ENCODE measurements at regions not wholly inside any gene's neighbourhood (a gene's known extent, or its start where the extent isn't known, plus 50 kb on each side); places are given as distances from the start of the nearest gene placed in this dataset.
A peak's percentile ranks its signal among the peaks of the same experiment; 100 is the strongest.

GRCh38 chr2:186069676-186070075 lies 331.1 kb downstream of the FSIP2 start:
- no peak for DNase-seq (ENCODE audit: low spot score)

GRCh38 chr2:186085226-186085625 lies 346.6 kb downstream of the FSIP2 start:
- no peak for DNase-seq (ENCODE audit: low spot score)

DNA sequence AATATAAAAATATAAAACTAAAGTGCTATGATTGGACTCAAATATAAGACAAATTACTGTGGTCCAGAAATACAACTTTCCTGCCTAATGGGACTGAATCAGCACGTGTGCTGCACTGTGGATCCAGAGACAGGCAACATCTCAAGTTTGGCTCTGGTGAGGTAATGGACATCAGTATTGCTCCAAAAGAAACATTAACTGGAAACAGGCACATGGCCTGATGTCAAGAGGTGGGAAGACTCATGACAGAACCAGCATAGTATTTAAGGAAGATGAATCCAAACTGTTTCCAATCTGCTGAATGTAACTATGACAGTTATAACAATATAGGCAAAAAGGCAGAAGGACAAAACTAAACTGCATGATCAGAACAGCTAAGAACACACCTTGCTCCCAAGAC lies 354.6 kb downstream of the FSIP2 start:
- no peak for DNase-seq (ENCODE audit: low spot score)

DNA sequence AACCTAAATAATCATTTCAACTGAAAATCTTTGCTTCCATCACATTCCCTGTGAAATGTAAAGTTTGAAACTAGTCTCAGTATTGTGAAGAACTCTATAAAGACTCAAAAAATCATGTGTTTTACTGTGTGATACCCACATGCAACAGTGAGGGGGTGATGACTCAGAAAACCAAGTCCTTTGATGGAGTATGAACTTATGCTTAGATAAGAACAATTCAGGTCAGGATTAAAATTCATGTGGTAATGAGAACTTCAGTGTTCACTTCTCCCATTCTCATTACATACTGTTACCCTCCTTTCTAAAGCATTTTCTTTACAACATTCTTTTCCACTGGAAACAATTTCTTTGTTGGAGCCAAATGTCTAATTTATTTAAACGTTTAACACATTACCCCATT lies 360.2 kb downstream of the FSIP2 start:
- no peak for DNase-seq (ENCODE audit: low spot score)

GRCh38 chr2:186099826-186100225 lies 361.2 kb downstream of the FSIP2 start:
- no peak for DNase-seq (ENCODE audit: low spot score)

DNA sequence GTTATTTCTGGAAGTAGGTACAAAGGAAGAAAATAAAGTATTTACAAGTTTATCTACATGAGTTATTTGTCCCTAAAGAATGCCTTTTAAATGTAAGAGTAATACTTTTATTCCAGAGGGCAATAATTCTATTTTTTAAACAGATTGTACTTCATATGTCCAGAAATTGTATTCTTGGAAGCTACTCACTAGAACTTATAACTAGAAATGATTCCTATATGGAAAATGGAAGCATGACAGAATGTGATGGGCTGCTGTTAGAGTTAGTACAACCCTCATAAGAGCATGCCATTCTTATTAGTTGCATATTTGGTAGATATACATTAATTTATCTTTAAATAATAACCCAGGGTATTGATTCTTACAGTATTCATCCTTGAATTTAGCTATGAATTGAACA lies 362.0 kb downstream of the FSIP2 start:
- DNase-seq (ENCODE audit: low spot score) = no peak

DNA sequence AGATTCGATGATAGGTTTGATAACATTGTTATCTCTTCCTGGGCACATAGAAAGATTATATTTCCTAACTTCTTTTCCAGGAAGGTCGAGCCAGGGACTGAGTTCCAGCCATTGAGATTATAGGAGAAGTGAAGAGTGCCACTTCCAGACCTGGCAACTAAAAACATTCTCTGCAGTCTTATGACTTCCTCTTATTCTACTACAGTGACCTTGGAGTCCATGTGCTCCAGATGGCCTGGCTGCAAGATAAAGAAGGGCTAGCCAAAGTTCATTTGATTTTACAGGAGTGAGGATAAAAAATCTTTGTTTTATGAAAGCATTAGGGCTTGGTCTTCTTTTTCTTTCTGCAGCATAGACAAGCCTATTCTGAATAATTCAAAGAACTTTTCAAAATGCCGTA lies 363.0 kb downstream of the FSIP2 start:
- no peak for DNase-seq (ENCODE audit: low spot score)

- no peak for DNase-seq (ENCODE audit: low spot score)
These were observed 364.7 kb downstream of the FSIP2 start for GRCh38 chr2:186103276-186103675.

DNA sequence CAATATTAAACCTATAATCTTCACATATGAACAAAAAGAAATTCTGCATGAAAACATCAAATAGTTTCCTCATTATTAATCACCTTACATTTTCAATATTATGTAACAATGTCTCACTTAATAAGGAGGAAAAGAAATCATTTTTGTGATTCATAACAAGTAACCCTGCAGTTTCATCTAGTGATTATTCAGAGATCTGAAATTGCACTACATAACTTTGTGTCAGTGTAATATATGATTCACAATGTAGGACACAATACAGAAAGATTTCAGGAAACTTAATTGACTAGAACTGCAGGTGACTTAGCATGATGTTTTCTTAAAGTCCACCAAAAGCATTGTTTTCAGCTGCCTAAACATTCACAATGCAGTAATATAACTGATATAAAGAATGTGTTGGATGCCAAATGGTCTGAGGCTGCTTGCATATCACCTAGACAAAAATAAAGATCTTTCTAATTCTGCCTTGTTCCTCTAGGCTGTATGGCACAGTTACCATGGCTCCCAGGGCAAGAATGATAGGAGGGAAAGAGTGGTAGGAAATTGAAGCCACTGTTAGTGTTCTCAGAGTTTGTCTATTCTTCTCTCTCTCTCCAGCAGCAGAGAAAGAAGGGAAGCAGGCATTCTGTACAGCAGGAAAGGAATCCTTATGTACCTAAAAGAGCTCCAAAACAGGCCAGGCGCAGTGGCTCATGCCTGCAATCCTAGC lies 366.6 kb downstream of the FSIP2 start:
- no peak for DNase-seq (ENCODE audit: low spot score)

DNA sequence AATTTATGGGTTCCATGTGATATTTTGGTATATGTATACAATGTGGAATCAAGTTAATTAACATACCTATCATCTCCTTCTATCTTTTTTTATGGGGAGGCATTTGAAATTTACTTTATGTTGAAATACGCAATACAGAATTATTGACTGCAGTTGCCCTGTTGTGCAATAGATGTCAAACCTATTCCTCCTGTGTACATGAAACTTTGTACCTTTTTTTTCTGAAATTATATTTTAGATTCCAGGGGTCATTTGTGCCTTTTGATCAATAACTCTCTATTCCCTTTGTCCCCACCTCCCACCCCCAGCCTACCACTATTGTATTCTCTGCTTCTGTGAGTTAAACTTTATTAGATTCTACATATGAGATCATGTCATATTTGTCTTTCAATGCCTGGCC lies 369.9 kb downstream of the FSIP2 start:
- DNase-seq (ENCODE audit: low spot score) = no peak

DNA sequence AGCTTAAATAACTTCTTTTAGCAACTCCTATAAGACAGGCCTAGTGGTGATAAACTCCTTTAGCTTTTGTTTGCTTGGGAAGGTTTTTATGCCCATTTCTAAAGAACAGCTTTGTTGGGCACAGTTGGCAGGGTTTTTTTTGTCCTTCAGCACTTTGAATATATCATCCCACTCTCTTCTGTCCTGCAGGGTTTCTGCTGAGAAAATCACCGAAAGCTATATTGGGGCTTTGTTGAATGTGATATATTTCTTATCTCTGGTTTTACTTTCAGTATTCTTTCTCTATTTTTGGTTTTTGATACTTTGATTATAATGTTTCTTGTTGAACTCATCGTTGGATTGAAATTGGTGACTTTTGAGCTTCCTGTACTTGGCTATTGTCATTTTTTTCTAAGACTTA lies 372.8 kb upstream of the ZC3H15 start:
- no peak for DNase-seq (ENCODE audit: low spot score)

DNA sequence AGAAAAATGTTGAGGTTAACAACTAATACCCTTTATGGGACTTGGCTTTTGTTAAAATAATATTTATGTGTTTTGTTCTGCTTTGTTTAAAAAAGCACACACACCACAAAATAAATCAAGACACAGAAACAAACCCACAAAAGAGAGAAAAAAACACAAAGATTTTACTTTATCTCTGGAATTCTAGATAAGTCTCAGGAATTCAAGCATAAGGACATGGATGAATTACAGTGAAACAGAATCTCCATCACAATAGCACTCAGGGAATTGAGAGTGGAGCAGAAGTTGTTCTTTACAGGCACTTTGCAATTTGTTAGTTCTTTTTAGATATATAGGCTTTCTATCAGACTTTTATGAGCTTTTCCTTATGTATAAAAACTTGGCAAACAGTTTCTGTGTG lies 360.9 kb upstream of the ZC3H15 start:
- DNase-seq (ENCODE audit: low spot score) = no peak

DNA sequence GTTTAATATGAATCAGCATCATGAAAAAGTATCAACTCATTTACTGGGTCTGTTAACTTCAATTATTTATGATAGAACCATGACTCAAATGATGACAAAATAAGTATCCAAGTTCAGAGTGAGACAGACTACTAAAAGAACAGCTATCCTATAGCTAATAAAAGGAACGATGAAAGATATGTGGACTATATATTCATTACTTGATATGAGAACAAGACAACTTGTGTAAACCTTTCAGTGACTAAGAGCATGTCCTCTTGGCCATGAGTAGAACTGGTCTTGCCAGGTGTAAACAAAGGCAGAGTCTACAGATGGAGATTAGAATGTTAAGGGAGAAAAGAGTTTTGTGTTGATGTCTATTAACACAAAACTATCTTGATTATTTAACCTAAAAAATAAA lies 360.4 kb upstream of the ZC3H15 start:
- no peak for DNase-seq (ENCODE audit: low spot score)

- DNase-seq (ENCODE audit: low spot score) = no peak
These were observed 359.9 kb upstream of the ZC3H15 start for GRCh38 chr2:186126181-186126580.

DNA sequence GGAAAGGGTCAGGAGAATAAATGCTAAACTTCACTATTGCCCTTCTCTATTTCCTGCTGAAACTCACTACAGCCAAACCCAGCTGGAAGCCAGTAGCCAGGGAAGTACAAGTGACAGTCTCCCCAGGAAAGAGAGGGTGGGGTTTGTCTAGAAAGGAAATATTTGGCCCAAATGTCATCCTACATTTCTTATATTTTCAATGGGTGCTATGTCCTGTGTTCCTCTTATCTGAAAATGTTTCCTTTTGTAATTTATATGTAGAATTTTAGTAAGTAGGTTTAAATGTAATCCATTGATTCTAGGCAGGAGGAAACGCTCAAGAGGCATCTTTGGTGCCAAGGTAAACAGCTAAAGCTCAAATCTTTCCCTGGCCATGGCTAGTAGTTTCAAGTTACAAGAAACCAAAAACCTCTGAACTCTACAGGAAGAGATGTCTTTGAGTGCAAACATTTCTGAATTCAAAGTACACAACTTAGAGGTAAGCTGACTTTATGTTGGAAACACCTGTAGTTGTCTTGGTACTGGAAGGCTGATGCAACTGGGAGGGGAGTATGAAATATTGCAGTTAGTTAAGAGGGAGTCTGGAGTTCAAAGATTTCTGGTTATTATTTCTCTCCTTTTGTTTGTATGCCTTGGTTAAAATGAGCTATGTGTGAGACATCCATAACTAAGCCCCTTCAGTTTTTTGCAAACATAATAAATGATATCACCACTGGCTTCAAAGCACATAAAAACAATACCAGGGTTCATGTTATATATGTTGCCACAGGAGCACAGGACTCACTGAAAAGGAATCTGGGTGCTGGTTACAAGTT lies 356.1 kb upstream of the ZC3H15 start:
- peak; percentile 81 for DNase-seq (ENCODE audit: low spot score)

DNA sequence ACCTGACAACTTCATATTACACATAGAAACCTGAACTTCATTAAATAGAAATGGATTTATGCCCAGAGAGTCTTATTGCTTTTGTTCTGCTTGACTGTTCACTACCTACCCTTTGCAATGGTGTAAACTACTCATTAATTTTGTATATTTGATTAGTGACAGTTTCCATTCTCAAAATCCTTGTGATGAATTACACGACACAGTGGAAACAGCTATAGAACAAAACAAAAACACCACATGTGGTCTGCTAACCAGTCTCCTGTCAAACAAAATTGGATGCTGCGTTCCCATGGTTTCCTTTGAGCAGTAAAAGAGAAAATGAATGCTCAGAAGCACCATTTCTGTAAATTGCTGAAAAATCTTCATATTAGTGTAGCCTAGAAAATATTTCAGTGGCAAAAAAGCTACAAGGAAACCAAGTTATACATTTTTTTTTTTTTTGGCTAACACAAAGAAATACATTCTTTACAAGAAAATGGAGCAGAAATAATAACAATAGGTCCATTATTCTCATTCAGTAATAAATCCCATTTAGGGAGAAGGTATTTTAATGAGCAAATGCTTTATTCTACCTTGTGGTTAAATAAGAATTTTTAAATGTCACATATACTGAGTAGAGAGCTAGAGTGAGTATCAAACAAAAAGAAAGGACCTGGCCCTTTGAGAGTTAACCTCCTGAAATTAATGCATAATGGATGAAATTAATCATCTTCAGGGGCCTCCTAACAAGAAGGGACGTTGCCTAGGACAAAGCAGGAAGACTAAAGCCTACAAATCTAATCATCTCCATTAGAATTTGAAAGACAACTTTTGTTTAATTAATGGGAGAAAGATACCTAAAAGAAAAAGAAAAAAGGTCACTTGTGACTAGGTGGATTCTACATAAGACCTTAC lies 355.1 kb upstream of the ZC3H15 start:
- DNase-seq (ENCODE audit: low spot score) = peak; percentile 20

DNA sequence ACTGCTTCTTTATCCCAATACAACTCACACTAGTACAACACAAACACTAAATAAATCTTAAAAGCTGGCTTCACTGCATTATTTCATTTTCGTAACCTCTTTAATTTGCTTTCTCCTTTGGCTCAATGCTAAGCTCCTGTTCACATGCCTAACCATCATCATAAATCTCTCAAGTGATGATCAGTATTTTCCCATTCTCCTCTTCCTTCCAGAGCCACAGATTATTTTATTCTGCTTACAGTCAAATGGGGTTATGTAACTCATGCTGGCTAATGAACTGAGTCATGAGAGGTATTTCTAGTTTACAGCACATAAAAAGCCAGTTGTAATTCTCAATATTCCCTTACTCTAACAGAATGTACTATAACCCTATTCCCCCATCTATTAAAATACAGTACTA lies 350.4 kb upstream of the ZC3H15 start:
- DNase-seq (ENCODE audit: low spot score) = no peak

- DNase-seq (ENCODE audit: low spot score) = no peak
These were observed 349.2 kb upstream of the ZC3H15 start for GRCh38 chr2:186136860-186137259.

DNA sequence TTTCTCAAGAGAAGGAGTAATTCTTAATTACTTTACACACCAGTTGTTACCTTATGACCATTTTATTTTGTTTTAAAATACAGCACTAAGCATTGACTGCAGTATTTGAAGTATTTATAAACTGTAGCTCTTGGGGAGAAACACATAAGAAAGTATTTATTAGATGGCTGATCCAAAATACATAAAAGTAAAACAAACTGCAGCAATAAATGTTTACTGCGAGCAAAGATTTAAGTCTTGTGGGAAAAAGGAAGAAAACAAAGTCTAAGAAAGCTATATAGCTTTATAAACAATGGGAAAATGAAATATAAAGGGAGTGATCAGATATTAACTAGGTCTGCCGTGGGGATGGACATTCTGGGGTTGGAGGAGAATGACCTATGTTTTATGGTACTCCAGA lies 347.2 kb upstream of the ZC3H15 start:
- no peak for DNase-seq (ENCODE audit: low spot score)

DNA sequence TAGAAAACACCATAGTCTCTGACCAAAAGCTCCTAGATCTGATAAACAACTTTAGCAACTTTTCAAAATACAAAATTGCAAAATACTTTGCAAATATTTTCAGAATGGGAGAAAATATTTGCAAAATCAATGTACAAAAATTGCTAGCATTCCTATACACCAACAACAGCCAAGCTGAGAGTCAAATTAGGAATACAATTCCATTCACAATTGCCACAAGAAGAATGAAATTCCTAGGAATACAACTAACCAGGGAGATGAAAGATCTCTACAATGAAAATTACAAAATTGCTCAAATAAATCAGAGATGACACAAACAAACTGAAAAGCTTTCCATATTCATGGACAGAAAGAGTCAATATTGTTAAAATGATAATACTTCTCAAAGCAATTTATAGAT lies 327.0 kb upstream of the ZC3H15 start:
- DNase-seq (ENCODE audit: low spot score) = no peak

GRCh38 chr2:186164325-186164724 lies 321.7 kb upstream of the ZC3H15 start:
- no peak for DNase-seq (ENCODE audit: low spot score)

- DNase-seq (ENCODE audit: low spot score) = no peak
These were observed 315.4 kb upstream of the ZC3H15 start for GRCh38 chr2:186170693-186171092.

- no peak for DNase-seq (ENCODE audit: low spot score)
These were observed 304.4 kb upstream of the ZC3H15 start for GRCh38 chr2:186181625-186182024.

All from SW480 (cell line).